ENCODE measurements at regions not wholly inside any gene's neighbourhood (a gene's known extent, or its start where the extent isn't known, plus 50 kb on each side); places are given as distances from the start of the nearest gene placed in this dataset.

GRCh38 chr10:58951746-58952145 is 224.7 kb upstream of the PHYHIPL start:
- no peak for TF ChIP-seq CTCF (conservative IDR thresholded peaks at IDR 0.05; ENCODE audit: low read depth in 2 of 2)
- TF ChIP-seq POLR2AphosphoS5 (IDR thresholded peaks at IDR 0.05; ENCODE audit: low read depth), result no peak

Measured in GM23338 (cell line).